NCI-H2107 treated with DMSO at 0.1 percent for 48 hours (cell line): ENCODE measurements at regions not wholly inside any gene's neighbourhood (a gene's known extent, or its start where the extent isn't known, plus 50 kb on each side); places are given as distances from the start of the nearest gene placed in this dataset.
"Not testable (repeated sequence)": the region's sequence is repeated elsewhere in the genome, so short reads cannot be mapped to it uniquely, and the experiment has no call there.

Source experiments
- DNase-seq: peaks from one replicate; lab custom pipeline; 2025; ENCODE audit not compliant: unreplicated experiment; lab: John Stamatoyannopoulos, UW

DNA sequence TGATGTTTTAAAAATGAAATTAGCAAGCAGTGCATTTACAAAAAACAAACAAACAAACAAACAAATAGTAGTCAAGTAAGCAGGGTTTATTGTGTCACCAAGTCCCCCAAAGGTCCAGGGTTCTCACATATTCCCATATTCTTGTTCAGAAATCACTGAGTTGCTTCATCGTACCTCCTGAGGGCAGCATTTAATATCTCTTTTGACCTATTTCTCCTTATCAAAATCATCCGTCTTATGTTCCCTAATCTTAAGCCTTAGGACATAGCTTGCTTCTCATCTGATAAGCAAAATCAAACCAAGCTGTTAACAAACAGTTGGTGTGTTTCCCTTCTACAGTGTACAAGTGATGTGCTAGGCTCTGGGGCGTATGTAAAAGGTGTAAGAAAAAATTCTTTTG is 109.5 kb upstream of the MAN2A1 start:
- DNase-seq: no peak

DNA sequence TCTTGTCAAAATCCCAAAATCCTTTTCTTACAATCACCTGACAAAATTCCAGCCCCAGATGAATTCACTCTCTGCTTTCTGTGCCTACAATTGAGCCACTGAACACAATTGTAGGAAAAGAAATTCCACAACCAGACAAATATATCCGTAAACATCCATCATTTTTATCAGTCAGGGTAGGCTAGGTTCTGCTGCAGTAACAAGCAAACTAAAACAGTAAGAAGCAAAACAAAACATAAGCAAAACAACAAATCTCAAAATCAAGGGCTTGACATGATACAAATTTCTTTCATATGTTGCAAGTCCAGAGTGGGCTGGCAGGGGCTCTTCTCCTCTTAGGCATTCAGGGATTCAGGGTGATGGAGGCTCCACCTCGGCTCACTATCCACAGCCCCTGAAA is 114.2 kb upstream of the MAN2A1 start:
- DNase-seq: no peak

DNA sequence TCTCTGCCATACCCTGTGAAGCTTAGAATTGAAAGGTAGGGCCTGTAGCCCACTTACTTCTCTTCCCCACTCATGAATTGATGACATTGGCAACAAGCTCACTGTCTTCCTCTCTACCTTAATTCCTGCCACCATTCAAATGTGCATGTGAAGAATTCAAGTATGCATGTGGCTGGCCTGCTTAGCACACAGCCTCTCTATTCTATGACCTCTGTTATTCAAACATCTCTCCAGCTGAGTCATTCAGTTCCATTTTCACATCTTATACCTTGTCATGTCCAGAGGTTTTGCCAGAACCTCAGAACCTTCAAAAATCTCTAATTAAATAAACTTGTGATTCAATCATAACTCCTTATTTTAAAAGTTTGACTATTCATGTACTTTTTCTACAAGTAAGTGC is 114.7 kb upstream of the MAN2A1 start:
- no peak for DNase-seq

DNA sequence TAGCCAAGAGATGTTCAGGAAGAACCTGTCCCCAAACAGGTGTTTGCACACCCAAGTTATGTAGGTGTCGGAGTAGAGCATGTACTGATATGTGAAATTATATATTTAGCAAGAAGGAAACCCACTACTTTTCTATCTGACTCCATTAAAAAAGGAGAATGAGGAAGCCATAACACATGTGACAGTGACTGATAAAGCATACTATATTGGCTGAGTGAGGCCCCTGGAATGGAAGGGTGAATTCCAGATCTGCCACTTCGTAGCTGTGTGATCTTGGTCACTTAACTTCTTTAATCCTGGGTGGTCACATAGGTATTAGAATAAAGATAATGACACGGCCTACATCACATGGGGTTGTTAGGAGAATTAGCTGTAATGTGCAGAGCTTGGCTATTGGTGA is 116.0 kb upstream of the MAN2A1 start:
- no peak for DNase-seq

DNA sequence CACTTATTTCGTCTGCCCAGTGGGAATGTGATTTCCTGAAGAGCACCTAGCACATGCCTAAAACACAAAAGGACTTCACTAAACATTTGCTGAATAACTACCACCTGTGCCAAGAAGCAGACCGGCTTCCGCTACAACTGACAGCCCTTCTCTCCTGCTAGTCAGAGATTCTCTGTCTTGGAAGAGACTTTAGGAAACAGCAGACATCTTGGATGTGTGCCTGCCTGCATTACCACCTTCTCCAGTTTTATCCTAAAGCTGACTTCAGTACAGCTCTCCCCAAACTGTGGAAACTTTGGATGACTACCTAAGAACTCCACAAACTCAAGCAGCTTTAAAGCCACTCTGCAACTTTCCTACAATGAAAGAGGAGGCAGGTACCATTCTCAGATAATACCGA is 116.5 kb upstream of the MAN2A1 start:
- DNase-seq: no peak

DNA sequence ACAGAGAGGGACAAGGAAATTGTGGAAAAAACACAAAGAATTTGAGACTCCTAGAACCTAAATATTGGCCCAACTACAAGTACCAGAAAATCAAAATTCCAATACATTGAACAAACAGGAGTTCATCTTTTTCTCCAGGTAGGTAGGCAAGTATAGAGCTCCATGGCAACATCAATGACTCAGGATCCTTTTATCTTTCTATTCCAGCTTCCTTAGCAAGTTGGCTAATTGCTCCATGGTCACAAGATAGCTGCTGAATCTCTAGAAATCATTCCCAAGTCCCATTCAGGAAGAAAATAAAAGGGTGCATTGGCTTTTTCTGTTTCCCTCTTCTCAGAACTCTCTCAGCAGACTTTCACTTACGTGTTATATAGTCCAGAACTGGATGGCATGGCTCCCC is 117.9 kb upstream of the MAN2A1 start:
- no peak for DNase-seq

DNA sequence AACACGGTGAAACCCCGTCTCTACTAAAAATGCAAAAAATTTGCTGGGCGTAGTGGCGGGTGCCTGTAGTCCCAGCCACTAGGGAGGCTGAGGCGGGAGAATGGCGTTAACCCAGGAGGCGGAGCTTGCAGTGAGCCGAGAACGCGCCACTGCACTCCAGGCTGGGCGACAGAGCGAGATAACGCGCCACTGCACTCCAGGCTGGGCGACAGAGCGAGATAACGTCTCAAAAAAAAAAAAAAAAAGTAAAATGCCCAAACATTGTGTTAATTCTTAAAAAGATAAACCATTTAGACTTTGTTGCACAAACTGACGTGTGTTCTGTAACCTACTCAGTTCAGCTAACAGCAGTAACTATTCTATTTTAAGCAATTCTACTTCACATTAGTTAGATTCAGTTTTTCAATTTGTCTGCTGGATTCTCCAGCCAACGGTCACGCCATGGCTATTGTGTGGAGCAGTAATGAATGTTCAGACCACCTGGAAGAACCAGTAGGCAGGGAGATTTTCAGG is 119.3 kb upstream of the MAN2A1 start:
- no peak for DNase-seq

DNA sequence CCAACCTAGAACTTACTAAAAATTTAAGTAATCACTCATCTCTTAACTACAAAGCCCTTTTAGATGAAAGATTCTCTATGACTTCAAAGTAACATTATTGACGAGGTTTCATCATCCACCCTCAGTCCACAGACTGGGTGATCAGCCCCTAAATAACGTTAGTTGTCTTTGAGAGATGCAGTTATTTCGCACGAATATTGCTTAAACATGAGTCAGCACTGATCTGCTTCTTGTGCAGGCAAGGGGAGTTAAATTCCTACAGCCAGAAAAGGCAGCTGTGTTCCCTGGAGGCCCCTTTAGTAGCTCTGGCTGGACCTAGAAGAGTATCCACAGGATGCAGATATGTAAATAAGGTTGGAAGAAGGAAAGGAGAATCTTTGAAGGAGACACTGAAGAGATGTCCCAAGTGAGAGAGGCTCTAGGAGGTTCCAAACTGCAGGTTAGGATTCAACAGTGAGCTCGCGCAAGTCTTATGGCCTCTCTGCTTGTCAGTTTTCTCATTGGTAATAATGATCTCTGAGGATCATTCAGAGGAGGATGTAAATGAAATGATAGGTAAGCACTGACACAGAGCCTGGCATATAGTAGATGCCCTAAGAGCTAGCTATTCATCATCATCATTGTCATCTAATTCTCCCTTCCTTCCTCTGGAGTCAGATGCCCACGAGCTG is 122.2 kb upstream of the MAN2A1 start:
- DNase-seq: no peak

DNA sequence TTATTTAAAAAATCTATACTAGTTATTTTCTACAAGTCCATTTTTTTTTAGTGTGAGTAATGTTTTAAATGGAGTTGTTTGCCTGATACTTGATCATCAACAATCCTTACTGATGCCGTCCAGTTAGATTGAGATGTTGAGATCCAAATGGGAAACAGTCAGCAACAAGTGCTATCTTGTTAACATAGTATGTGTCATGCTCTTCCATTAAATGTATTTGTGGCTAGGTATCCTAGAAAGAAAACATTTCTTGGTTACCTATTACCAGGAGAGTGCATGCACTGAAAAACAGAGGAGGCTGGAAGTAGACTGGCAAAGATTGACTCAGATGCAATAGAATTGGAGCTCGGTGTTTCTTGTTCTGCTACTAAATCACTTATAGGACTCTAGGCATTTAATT is 123.4 kb upstream of the MAN2A1 start:
- no peak for DNase-seq

DNA sequence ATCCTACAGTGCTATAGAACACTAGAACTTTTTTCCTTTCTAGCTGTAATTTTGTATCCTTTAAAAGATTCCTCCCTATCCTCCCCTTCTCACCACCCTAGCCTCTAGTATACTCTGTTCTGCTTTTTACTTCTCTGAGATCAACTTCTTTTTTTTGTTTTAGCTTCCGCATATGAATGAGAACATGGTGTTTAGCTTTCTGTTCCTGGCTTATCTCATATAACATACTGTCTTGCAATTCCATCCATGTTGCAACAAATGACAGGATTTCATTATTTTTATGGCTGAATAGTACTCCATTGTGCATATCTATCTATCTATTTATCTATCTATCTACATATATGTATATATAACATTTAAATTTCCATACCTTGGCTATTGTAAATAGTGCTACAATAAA is 126.0 kb upstream of the MAN2A1 start:
- DNase-seq: no peak

DNA sequence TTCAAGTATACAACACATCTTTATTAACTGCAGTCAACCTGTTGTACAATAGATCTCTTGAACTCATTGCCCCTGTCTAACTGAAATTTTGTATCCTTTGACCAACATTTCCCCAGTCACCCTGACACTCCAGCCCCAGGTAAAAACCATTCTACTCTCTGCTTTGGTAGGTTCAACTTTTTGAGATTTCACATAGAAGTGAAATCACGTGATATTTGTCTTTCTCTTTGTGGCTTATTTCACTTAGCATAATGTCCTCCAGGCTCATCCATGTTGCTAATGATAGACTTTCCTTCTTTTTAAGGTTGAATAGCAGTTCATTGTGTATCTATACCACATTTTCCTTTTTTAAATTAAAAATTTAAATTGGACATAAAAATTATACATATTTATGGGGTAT is 126.5 kb upstream of the MAN2A1 start:
- no peak for DNase-seq

DNA sequence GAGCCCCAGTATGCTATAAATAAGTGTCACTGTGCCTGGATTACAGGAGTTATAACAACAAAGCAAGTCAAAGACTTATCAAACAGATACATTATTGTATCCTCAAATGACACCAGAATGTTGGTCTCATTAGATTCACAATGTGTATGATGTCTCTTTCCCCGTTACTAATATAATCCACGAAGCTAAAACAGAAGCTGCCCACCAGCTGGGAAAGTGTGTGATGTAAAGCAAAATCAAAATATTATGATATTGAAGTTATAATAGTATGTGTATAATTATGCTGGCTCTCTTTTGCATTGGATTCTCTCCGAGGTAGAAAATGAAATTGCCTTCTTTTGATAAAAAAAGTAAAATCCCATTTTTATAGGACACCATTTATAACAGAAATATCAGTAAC is 127.3 kb upstream of the MAN2A1 start:
- no peak for DNase-seq

DNA sequence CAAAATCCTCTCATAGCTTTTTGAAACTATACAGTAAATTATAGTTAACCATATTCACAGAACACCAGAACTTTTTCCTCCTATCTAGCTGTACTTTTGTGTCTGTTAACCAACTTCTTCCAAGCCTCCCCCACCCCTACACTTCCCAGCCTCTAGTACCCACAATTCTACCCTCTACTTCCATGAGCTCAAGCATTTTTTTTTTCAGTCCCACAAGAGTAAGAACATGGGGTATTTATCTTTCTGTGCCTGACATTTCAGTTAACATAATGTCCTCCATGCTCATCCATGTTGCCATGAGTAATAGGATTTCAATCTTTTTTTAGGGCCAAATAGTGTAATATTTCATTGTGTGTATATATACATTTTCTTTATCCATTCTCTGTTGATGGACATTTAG is 128.3 kb upstream of the MAN2A1 start:
- no peak for DNase-seq

DNA sequence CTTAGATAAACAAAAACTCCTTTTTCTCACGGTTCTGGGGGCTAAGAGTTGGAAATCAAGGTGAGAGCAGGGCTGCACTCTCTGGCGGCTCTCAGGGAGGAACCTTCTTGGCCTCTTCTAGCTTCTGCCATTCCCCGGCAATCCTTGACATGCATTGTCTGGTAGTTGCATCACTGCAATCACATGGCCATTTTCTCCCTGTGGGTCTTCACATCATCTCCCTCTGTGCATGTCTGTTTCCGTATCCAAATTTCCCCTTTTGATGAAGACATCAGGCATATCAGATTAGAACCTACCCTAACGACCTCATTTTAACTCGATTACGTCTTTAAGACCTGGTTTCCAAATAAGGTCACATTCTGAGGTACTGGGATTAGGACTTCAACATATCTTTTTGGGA is 129.2 kb upstream of the MAN2A1 start:
- no peak for DNase-seq

DNA sequence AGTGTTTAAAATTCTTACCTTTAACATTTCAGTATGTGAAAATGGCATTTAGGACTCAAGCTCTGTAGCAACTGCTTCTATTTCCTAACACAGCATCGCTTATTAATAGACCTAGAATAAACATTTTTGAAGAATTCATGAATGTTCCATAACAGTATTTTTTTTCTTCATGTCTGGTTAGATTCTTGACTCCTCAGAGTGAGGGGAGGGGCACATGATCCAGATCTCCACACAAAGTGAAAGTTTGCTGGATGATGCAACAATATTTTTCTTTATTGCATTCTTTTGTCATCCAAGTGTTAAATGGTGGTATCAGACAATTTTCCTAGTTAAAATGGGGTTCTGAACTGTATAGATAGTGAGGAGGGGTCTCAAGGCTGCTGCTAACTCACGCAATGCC is 130.8 kb upstream of the MAN2A1 start:
- DNase-seq: no peak

DNA sequence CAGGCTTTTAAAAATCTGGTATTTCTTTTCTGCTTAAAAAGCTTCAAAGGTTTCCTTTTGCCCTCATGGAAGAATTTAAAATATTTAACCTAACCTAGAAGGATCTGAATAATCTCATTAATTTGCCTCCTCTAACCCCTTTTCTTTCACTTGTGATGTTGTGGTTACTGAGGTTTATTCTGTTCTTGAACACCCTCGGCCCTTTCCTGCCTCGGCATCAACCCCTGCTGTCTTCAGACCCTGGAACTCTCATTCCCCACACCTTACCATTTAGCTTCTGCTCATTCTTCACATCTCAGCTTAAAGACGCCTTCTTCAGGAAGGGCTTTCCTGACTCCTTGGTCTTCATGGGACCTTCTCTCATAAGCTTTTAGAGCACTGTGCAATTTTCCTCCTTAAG is 131.4 kb upstream of the MAN2A1 start:
- DNase-seq: no peak

DNA sequence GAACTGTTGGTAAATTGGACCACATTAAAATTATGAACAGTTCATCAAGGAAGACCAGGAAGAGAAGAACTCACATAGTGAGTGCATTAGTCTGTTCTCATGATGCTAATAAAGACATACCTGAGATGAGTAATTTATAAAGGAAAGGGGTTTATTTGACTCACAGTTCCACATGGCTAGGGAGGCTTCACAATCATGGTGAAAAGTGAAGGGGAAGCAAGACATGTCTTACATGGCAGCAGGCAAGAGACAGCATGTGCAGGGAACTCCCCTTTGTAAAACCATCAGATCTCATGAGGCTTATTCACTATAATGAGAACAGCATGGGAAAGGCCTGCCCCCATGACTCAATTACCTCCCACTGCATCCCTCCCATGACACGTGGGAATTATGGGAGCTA is 135.9 kb upstream of the MAN2A1 start:
- DNase-seq: no peak

DNA sequence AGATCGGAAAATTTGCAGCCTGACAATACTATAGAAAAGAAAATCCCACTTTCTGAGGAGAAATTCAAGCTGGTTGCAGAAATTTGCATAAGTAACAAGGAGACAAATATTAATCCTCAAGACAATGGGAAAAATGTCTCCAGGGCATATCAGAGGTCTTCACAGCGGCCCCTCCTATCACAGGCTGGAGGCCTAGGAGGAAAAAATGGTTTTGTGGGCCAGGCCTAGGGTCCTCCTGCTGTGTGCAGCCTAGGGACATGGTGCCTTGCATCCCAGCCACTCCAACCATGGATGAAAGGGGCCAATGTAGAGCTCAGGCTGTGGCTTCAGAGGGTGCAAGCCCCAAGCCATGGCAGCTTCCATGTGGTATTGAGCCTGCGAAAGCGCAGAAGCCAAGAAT is 138.5 kb upstream of the MAN2A1 start:
- DNase-seq: not testable (repeated sequence)

DNA sequence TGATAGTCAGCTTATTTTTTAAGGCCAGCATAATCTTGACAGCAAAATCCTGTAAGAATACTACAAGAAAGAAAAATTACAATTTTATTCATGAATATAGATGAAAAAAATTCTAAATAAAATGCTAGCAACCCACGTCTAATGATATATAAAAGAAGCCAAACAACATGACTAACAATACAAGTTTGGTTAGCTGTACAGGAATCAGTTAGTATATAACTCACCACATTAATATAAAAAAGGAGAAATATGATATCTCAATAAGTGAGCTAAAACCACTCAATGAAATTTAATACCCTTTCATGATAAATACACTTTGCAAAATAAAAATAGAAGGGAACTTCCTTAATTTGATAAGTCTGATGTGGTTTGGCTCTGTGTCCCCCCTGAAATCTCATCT is 139.7 kb upstream of the MAN2A1 start:
- peak; percentile 2 for DNase-seq

DNA sequence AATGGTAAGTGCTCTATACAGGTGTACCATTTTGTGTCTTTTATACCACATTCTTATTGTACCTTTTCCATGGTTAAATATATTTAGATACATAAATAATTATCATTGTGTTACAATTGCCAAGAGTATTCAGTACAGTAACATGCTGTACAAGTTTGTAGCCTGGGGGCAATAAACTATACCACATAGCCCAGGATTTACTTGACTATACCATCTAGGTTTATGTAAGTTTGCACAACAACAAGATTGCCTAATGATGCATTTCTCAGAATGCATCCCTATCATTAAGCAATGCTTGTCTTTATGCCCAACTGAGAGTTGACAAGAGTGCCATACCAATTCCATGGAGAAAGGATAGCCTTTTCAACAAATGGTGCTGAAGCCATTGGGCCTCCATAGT is 136.7 kb upstream of the PJA2 start:
- no peak for DNase-seq

DNA sequence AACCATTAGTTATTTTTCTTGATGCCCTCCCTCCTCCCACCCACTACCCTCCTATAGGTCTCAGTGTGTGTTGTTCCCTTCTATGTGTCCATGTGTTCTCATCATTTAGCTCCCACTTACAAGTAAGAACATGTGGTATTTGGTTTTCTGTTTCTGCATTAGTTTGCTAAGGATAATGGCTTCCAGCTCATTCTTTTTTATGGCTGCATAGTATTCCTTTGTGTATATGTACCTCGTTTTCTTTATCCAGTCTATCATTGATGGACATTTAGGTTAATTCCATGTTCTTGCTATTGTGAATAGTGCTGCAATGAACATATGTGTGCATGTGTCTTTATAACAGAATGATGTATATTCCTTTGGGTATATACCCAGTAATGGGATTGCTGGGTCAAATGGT is 135.1 kb upstream of the PJA2 start:
- DNase-seq: not testable (repeated sequence)

DNA sequence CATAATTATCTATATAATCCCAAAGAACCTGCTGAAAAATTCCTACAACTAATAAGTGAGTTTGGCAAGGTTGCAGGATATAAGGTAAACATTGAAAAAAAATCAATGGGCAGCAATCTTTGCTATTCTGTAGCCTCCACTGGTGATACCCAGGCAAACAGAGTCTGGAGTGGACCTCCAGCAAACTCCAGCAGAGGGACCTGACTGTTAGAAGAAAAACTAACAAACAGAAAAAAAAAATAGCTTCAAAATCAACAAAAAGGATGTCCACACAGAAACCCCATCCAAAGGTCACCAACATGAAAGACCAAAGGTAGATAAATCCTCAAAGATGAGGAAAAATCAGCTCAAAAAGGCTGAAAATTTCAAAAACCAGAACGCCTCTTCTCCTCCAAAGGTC is 128.9 kb upstream of the PJA2 start:
- not testable (repeated sequence) for DNase-seq

DNA sequence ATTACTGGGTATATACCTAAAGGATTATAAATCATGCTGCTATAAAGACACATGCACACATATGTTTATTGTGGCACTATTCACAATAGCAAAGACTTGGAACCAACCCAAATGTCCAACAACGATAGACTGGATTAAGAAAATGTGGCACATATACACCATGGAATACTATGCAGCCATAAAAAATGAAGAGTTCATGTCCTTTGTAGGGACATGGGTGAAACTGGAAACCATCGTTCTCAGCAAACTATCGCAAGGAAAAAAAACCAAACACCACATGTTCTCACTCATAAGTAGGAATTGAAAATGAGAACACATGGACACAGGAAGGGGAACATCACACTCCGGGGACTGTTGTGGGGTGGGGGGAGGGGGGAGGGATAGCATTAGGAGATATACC is 125.3 kb upstream of the PJA2 start:
- not testable (repeated sequence) for DNase-seq
